ENCODE measurements at regions not wholly inside any gene's neighbourhood (a gene's known extent, or its start where the extent isn't known, plus 50 kb on each side); places are given as distances from the start of the nearest gene placed in this dataset.

DNA sequence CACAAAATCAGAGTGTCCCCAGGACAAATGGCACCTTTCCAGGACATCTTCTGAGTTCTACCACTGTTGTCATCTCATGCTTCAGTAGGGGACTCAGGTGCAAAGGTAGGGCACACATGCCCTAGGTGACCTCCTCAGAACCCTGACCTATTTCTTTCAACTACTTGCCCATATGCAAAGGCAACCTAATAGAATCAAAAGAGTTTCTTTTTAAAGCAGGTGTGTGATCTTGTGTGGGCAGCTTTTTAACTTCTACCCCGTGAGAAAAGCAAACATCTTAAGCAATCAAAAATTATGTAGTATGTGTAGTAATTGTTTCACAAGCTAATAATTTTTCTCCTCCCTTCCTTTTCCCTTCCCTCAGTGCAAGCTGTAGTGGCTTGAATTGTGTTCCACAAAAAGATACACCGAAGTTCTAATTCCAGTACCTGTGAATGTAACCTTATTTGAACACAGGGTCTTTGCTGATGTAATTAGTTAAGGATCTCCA is 333.1 kb downstream of the RND3 start:
- Mint-ChIP-seq H3K27me3 (no peaks in the 10 kb centered on the region), H3K4me1 (no peaks in the 10 kb centered on the region), H3K4me3 (no peak overlapping the region), H3K27ac (no peak overlapping the region), H3K36me3 (no peaks in the 10 kb centered on the region), H3K9me3 (peaks cover 0 to 3% (median 0%) of the 10 kb centered on the region in 11 donors)
- Histone ChIP-seq H3K4me1 (ENCODE audit: control insufficient read depth in 2 of 2, insufficient read depth in 2 of 2, low read length in 2 of 2) (no peaks in the 10 kb centered on the region), H3K27me3 (ENCODE audit: control insufficient read depth in 2 of 2, insufficient read depth in 2 of 2, low read length in 2 of 2) (no peaks in the 10 kb centered on the region), H3K4me3 (ENCODE audit: low read length) (no peak overlapping the region), H3K27ac (ENCODE audit: low read depth, low read length) (no peak overlapping the region), H3K9me3 (ENCODE audit: control insufficient read depth in 2 of 3, low read length in 3 of 3) (no peaks in the 10 kb centered on the region), H3K36me3 (ENCODE audit: control insufficient read depth in 2 of 3, insufficient read depth in 3 of 3, low read length in 3 of 3) (no peaks in the 10 kb centered on the region)
- ATAC-seq: no peak
- POLR2A ChIA-PET: no interaction called here
- CTCF ChIA-PET: no interaction called here
- intact Hi-C loops (cut with micrococcal nuclease): no loop called here
- DNase-seq: no peak

- intact Hi-C loops (cut with micrococcal nuclease): no loop called here
- H3K36me3 Mint-ChIP-seq: no peaks in the 10 kb centered on the region
- ATAC-seq: no peak
- CTCF ChIA-PET: no interaction called here
- H3K4me1 Mint-ChIP-seq: no peaks in the 10 kb centered on the region
- no peak overlapping the region for H3K27ac Mint-ChIP-seq
- no peak for DNase-seq
- POLR2A ChIA-PET: no interaction called here
- no peaks in the 10 kb centered on the region for H3K27me3 ChIP-seq (ENCODE audit: control insufficient read depth in 2 of 2, insufficient read depth in 2 of 2, low read length in 2 of 2)
- H3K36me3 ChIP-seq (ENCODE audit: control insufficient read depth in 2 of 3, insufficient read depth in 3 of 3, low read length in 3 of 3): no peaks in the 10 kb centered on the region
- H3K27ac ChIP-seq (ENCODE audit: low read depth, low read length): no peak overlapping the region
- H3K9me3 ChIP-seq (ENCODE audit: control insufficient read depth in 2 of 3, low read length in 3 of 3): no peaks in the 10 kb centered on the region
- H3K4me3 ChIP-seq (ENCODE audit: low read length): no peak overlapping the region
- no peaks in the 10 kb centered on the region for H3K4me1 ChIP-seq (ENCODE audit: control insufficient read depth in 2 of 2, insufficient read depth in 2 of 2, low read length in 2 of 2)
- peaks cover 0 to 3% (median 0%) of the 10 kb centered on the region in 11 donors for H3K9me3 Mint-ChIP-seq
- H3K4me3 Mint-ChIP-seq: no peak overlapping the region
- no peaks in the 10 kb centered on the region for H3K27me3 Mint-ChIP-seq
Observed at GRCh38 chr2:150153646-150154307, 333.7 kb downstream of the RND3 start.

- Mint-ChIP-seq H3K4me1 (no peaks in the 10 kb centered on the region), H3K36me3 (no peaks in the 10 kb centered on the region), H3K27ac (no peak overlapping the region), H3K4me3 (no peak overlapping the region), H3K9me3 (peaks cover 0 to 18% (median 1%) of the 10 kb centered on the region in 11 donors), H3K27me3 (no peaks in the 10 kb centered on the region)
- H3K4me3 ChIP-seq (ENCODE audit: low read length): no peak overlapping the region
- intact Hi-C loops (cut with micrococcal nuclease): no loop called here
- peaks cover 0 to under 1% (median 0%) of the 10 kb centered on the region in 3 experiments for H3K9me3 ChIP-seq (ENCODE audit: control insufficient read depth in 2 of 3, low read length in 3 of 3)
- POLR2A ChIA-PET: no interaction called here
- no peak overlapping the region for H3K27ac ChIP-seq (ENCODE audit: low read depth, low read length)
- CTCF ChIA-PET: no interaction called here
- H3K4me1 ChIP-seq (ENCODE audit: control insufficient read depth in 2 of 2, insufficient read depth in 2 of 2, low read length in 2 of 2): no peaks in the 10 kb centered on the region
- no peaks in the 10 kb centered on the region for H3K36me3 ChIP-seq (ENCODE audit: control insufficient read depth in 2 of 3, insufficient read depth in 3 of 3, low read length in 3 of 3)
- no peak for DNase-seq
- no peak for ATAC-seq
- H3K27me3 ChIP-seq (ENCODE audit: control insufficient read depth in 2 of 2, insufficient read depth in 2 of 2, low read length in 2 of 2): no peaks in the 10 kb centered on the region
Observed at GRCh38 chr2:150152230-150152629, 335.2 kb downstream of the RND3 start.

- Mint-ChIP-seq H3K9me3 (peaks cover 5 to 37% (median 12%) of the 10 kb centered on the region in 11 donors), H3K27me3 (no peaks in the 10 kb centered on the region), H3K4me3 (no peak overlapping the region), H3K4me1 (no peaks in the 10 kb centered on the region), H3K27ac (no peak overlapping the region), H3K36me3 (peaks cover 0 to 8% (median 0%) of the 10 kb centered on the region in 5 donors)
- Histone ChIP-seq H3K27me3 (ENCODE audit: control insufficient read depth in 2 of 2, insufficient read depth in 2 of 2, low read length in 2 of 2) (no peaks in the 10 kb centered on the region), H3K9me3 (ENCODE audit: control insufficient read depth in 2 of 3, low read length in 3 of 3) (peaks cover 0 to 11% (median 10%) of the 10 kb centered on the region in 3 experiments), H3K36me3 (ENCODE audit: control insufficient read depth in 2 of 3, insufficient read depth in 3 of 3, low read length in 3 of 3) (no peaks in the 10 kb centered on the region), H3K4me1 (ENCODE audit: control insufficient read depth in 2 of 2, insufficient read depth in 2 of 2, low read length in 2 of 2) (no peaks in the 10 kb centered on the region), H3K4me3 (ENCODE audit: low read length) (no peak overlapping the region), H3K27ac (ENCODE audit: low read depth, low read length) (no peak overlapping the region)
- CTCF ChIA-PET: no interaction called here
- POLR2A ChIA-PET: no interaction called here
- ATAC-seq (no peak), DNase-seq (no peak)
- intact Hi-C loops (cut with micrococcal nuclease): no loop called here
Observed at GRCh38 chr2:150150144-150150543, 337.3 kb downstream of the RND3 start.

- Histone ChIP-seq H3K27me3 (ENCODE audit: control insufficient read depth in 2 of 2, insufficient read depth in 2 of 2, low read length in 2 of 2) (no peaks in the 10 kb centered on the region), H3K27ac (ENCODE audit: low read depth, low read length) (no peak overlapping the region), H3K9me3 (ENCODE audit: control insufficient read depth in 2 of 3, low read length in 3 of 3) (peaks cover 0 to 11% (median 10%) of the 10 kb centered on the region in 3 experiments), H3K4me3 (ENCODE audit: low read length) (no peak overlapping the region), H3K36me3 (ENCODE audit: control insufficient read depth in 2 of 3, insufficient read depth in 3 of 3, low read length in 3 of 3) (no peaks in the 10 kb centered on the region), H3K4me1 (ENCODE audit: control insufficient read depth in 2 of 2, insufficient read depth in 2 of 2, low read length in 2 of 2) (no peaks in the 10 kb centered on the region)
- H3K27ac Mint-ChIP-seq: no peak overlapping the region
- intact Hi-C loops (cut with micrococcal nuclease): no loop called here
- CTCF ChIA-PET: no interaction called here
- H3K4me3 Mint-ChIP-seq: no peak overlapping the region
- H3K27me3 Mint-ChIP-seq: no peaks in the 10 kb centered on the region
- no peaks in the 10 kb centered on the region for H3K4me1 Mint-ChIP-seq
- H3K9me3 Mint-ChIP-seq: peaks cover 5 to 39% (median 13%) of the 10 kb centered on the region in 11 donors
- no peak for ATAC-seq
- POLR2A ChIA-PET: no interaction called here
- H3K36me3 Mint-ChIP-seq: peaks cover 0 to 8% (median 0%) of the 10 kb centered on the region in 5 donors
- no peak for DNase-seq
Observed at GRCh38 chr2:150147889-150148683, 339.4 kb downstream of the RND3 start.

DNA sequence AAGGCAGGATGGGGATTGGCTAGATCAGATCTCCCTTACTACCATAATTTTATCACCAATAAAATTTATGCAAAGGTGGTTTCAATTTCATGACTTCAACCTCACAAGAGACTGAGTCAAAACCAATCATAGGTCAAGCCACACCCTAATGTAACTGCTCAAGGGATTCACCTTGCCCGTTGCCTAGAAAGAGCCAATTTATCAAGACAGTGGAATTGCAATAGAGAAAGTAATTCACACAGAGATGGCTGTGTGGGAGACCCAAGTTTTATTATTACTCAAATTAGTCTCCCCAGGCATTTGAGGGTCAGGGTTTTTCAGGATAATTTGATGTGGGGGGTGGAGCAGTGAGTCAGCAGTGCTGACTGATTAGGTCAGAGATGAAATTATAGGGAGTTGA is 340.6 kb downstream of the RND3 start:
- H3K36me3 ChIP-seq (ENCODE audit: control insufficient read depth in 2 of 3, insufficient read depth in 3 of 3, low read length in 3 of 3): no peaks in the 10 kb centered on the region
- no peaks in the 10 kb centered on the region for H3K4me1 Mint-ChIP-seq
- CTCF ChIA-PET: no interaction called here
- H3K9me3 ChIP-seq (ENCODE audit: control insufficient read depth in 2 of 3, low read length in 3 of 3): peaks cover 0 to 11% (median 10%) of the 10 kb centered on the region in 3 experiments
- DNase-seq (no peak), ATAC-seq (no peak)
- no peaks in the 10 kb centered on the region for H3K4me1 ChIP-seq (ENCODE audit: control insufficient read depth in 2 of 2, insufficient read depth in 2 of 2, low read length in 2 of 2)
- H3K4me3 Mint-ChIP-seq: no peak overlapping the region
- no peaks in the 10 kb centered on the region for H3K27me3 ChIP-seq (ENCODE audit: control insufficient read depth in 2 of 2, insufficient read depth in 2 of 2, low read length in 2 of 2)
- no peak overlapping the region for H3K27ac Mint-ChIP-seq
- no peak overlapping the region for H3K27ac ChIP-seq (ENCODE audit: low read depth, low read length)
- no peaks in the 10 kb centered on the region for H3K27me3 Mint-ChIP-seq
- H3K4me3 ChIP-seq (ENCODE audit: low read length): no peak overlapping the region
- H3K9me3 Mint-ChIP-seq: peaks cover 5 to 39% (median 14%) of the 10 kb centered on the region in 11 donors
- intact Hi-C loops (cut with micrococcal nuclease): no loop called here
- POLR2A ChIA-PET: no interaction called here
- H3K36me3 Mint-ChIP-seq: peaks cover 0 to 8% (median 0%) of the 10 kb centered on the region in 5 donors

Data from naive thymus-derived CD4-positive, alpha-beta T cell (primary cell).